CD4-positive, alpha-beta T cell treated with Interleukin-15 for 4 hours (primary cell): ENCODE measurements at regions not wholly inside any gene's neighbourhood (a gene's known extent, or its start where the extent isn't known, plus 50 kb on each side); places are given as distances from the start of the nearest gene placed in this dataset.
A peak's percentile ranks its signal among the peaks of the same experiment; 100 is the strongest.
"Not testable (repeated sequence)": the region's sequence is repeated elsewhere in the genome, so short reads cannot be mapped to it uniquely, and the experiment has no call there.

Source experiments
- DNase-seq: peaks from one replicate; pipeline ENCODE4 v3.0.0-alpha.2; 2020; ENCODE audit warnings: low spot score

- peak; percentile 40 for DNase-seq
Observed at GRCh38 chr18:57881818-57882413, 78.8 kb upstream of the ATP8B1 start.

DNA sequence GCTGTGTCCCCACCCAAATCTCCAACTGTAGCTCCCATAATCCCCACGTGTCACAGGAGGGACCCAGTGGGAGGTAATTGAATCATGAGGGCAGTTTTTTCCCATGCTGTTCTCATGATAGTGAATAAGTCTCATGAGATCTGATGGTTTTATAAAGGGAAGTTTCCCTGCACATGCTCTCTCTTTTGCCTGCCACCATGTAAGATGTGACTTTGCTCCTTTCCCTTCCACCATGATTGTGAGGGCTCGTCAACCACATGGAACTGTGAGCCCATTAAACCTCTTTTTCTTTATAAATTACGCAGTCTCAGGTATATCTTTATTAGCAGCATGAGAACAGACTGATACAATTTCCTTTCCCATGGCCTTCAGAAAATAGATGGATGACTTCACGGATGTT lies 76.8 kb upstream of the ATP8B1 start:
- not testable (repeated sequence) for DNase-seq

- DNase-seq: no peak
Observed at GRCh38 chr18:57869221-57869620, 66.1 kb upstream of the ATP8B1 start.

DNA sequence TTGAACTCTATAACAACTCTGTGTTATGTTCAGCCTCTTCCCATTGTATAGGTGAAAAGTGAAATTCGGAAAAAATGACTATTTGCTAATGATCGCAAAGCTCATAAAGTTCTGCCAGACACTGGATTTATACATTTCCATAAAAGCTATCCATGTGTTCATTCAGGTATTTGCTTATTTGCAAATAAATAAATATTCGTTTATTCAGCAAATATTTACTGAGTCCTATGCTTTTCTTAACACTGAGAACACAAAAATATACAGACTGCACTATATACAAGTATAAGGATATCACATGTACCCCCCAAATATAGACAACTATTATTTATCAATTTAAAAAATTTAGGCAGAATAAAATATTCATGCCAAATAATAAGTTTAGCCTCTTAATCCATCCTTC lies 63.2 kb upstream of the ATP8B1 start:
- DNase-seq: no peak

DNA sequence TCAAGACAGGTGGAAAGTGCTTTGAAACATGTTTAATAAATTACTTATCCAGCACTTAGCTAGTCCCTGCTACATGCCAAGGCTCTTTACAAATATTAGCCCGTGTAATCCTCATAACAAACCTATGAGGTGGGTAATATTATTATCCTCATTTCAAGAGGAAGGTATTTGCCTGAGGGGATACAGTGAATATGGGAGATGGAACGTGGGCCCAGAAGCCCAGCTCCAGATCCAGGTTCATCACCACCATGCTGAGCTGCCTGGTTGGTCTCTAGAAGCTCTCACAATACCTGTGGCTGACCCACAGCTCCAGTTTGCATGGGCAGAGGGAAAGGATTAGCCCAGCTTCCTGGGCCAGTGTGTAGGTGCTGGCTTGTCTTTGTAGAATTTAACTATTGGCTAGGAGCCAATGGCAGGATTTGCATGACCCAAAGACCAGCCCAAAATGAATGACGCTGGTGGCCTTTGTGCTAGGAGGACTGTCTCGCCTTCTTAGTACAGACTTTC lies 61.6 kb upstream of the ATP8B1 start:
- no peak for DNase-seq

DNA sequence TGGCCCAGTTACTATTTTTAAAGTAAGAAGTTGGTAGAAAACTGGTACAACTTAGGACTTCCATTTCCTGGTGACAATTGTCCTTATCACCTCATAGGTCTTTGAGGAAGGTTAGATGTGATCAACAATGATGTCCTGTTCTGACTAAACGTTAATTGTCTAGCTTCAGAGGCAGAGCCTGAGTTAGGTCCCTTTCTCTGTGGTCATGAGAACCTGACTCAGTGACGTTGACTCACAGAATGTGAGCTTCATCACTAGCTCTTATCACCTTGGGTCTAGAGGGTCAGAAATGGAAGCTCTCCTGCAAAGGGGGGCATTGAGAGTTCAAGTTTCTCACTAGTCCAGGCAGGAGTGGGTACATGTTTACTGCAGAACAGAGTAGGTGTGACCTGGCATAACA lies 60.6 kb upstream of the ATP8B1 start:
- DNase-seq: no peak

- DNase-seq: no peak
Observed at GRCh38 chr18:57859314-57859713, 56.2 kb upstream of the ATP8B1 start.

DNA sequence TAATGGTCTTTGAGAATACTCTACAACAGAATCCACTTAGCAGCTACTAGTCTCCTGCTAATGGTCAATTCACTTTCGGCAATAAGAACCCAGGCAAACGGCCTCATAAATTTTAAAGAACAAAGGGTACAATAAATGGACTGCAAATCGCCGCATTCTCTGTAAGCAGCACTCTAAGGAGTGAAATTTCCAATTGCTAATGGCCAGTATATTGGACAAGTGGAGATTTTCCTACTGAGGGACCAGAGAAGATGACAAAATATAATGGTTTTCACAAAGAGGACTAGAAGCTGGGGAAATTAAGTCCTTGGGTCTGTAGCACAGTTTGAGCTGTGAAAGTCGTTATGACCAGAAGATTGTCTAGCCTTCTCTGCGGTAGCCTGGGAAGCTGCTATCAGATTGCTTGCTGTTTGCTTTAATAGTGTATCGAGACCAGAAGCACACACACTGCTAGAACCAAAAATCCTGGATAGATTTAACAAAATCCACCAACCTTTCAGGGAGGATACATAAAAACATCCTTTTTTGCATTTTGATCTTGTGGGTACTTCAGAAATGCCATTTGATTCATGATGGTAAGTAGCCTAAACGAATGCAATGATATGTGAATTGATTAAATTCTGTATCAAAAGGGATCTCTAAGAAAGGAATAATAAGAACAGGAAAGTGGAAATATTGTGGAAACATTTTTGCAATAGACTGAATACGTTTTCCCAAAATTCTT lies 53.6 kb upstream of the ATP8B1 start:
- no peak for DNase-seq

- DNase-seq: no peak
Observed at GRCh38 chr18:57856128-57856527, 53.0 kb upstream of the ATP8B1 start.

DNA sequence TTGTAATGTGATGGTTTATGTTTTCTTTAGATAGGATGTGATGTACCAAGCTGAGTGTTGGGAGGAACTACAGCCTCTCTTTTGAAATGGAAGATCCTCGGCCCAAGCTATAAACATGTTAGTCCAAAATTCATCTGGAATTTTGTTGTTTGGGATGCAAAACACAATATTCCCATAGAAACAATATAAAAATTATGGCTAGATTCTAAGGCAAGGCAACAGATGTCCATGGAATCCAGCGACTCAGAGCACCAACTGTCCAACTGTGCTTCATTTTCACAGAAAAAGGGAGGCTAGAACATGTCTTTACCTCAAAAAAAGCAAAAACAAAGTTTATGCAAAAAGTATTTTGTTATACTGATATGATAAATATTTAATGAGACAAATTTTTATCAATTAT lies 52.4 kb upstream of the ATP8B1 start:
- DNase-seq: no peak

DNA sequence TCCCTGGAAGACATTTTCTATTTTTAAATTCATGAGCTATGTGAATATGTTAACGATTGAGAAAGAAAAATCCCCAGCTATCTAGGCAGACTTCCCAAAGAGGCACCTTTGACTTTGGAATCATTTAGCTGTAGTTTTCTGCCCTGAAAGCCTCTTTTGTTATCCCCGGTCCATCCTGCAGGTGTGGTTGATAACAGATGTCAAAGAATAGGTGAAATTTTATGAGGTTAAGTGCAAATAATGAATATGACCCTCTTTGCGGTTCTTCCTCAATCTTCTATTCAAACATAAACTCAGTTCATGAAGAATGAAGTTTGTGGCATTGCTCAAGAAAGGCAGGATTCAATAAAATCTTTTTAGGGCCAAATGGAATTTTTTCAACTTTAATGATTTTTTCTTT lies 51.6 kb upstream of the ATP8B1 start:
- DNase-seq: no peak

DNA sequence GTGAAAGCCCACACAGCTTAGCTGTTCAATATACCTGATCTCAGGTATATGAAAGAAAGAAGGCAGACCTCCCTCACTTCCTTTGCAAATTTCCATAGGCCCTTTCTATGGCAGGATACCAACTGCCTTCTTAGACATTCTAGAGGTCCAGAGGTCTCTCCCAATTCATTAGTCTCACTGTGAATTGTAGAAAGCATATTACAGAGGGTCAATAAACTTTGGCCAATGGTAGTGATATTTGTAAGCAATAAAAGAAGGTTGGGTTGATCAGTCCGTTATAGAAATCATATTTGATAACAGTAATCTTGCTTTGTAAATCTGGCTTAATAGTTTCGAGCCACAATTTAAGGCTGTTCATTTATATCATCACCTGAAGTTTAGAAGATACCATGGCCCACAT lies 50.7 kb upstream of the ATP8B1 start:
- DNase-seq: no peak

GRCh38 chr18:57853133-57853532 lies 50.0 kb upstream of the ATP8B1 start:
- DNase-seq: no peak
